GM23338 (cell line): ENCODE measurements at regions not wholly inside any gene's neighbourhood (a gene's known extent, or its start where the extent isn't known, plus 50 kb on each side); places are given as distances from the start of the nearest gene placed in this dataset.

ENCODE experiments used
- ATAC-seq: fragments of 200-7000 bp; cut with Tn5 transposase; 3 replicates; pipeline ENCODE4 v1.9.1; 2020
- DNase-seq: peaks from one replicate; pipeline ENCODE4 v3.0.0-alpha.2; 2015; ENCODE audit warnings: low spot score
- H2AFZ ChIP-seq: fragments of 200-600 bp; sonication (generic); 2 replicates; pipeline ENCODE4 v1.8.0; 2016; ENCODE audit warnings: antibody characterized with exemption, mild to moderate bottlenecking, moderate library complexity
- H3F3A ChIP-seq: fragments of 200-600 bp; sonication (generic); replicated peaks from 2 replicates; pipeline ENCODE4 v1.8.0; 2017; ENCODE audit warnings: antibody characterized with exemption, mixed run types, low read depth
- H3K27ac ChIP-seq: fragments of 200-600 bp; sonication (generic); 2 replicates; pipeline ENCODE4 v1.6.1; 2016; ENCODE audit warnings: low read depth
- H3K27me3 ChIP-seq: fragments of 200-600 bp; sonication (generic); 2 replicates; pipeline ENCODE4 v1.8.0; 2016; ENCODE audit warnings: mild to moderate bottlenecking, mixed run types, moderate library complexity; ENCODE audit not compliant: insufficient read depth
- H3K36me3 ChIP-seq: fragments of 200-600 bp; sonication (generic); 2 replicates; pipeline ENCODE4 v1.8.0; 2016; ENCODE audit warnings: mild to moderate bottlenecking; ENCODE audit not compliant: insufficient read depth
- H3K4me1 ChIP-seq: fragments of 200-600 bp; sonication (generic); 2 replicates; pipeline ENCODE4 v1.8.0; 2016; ENCODE audit warnings: mild to moderate bottlenecking, moderate library complexity; ENCODE audit not compliant: insufficient read depth
- H3K4me2 ChIP-seq: fragments of 200-600 bp; sonication (generic); 2 replicates; pipeline ENCODE4 v1.7.1; 2017; ENCODE audit warnings: mixed run types
- H3K4me3 ChIP-seq: fragments of 200-600 bp; sonication (generic); 2 replicates; pipeline ENCODE4 v1.6.1; 2016; ENCODE audit warnings: mixed run types
- H3K79me2 ChIP-seq: fragments of 200-600 bp; sonication (generic); replicated peaks from 2 replicates; pipeline ENCODE4 v1.8.0; 2017; ENCODE audit warnings: mild to moderate bottlenecking; ENCODE audit not compliant: insufficient read depth
- H3K9me2 ChIP-seq: fragments of 200-600 bp; sonication (generic); 2 replicates; pipeline ENCODE4 v1.8.0; 2017; ENCODE audit not compliant: insufficient read depth
- H4K20me1 ChIP-seq: fragments of 200-600 bp; sonication (generic); replicated peaks from 2 replicates; pipeline ENCODE4 v1.8.0; 2017; ENCODE audit warnings: mild to moderate bottlenecking; ENCODE audit not compliant: insufficient read depth
- H3K27ac Mint-ChIP-seq: 2 replicates; pipeline ENCODE4 v1.8.0; 2020; ENCODE audit warnings: inconsistent platforms, mild to moderate bottlenecking, moderate library complexity, mixed read lengths
- H3K27me3 Mint-ChIP-seq: 3 replicates; pipeline ENCODE4 v1.8.0; 2022; ENCODE audit warnings: low read depth, mild to moderate bottlenecking, moderate library complexity, mixed read lengths, inconsistent platforms; ENCODE audit not compliant: insufficient read depth, poor library complexity
- H3K36me3 Mint-ChIP-seq: 3 replicates; pipeline ENCODE4 v1.8.0; 2021; ENCODE audit warnings: low read depth, mild to moderate bottlenecking, inconsistent platforms, moderate library complexity, mixed read lengths
- H3K4me1 Mint-ChIP-seq: 3 replicates; pipeline ENCODE4 v1.8.0; 2020; ENCODE audit warnings: mild to moderate bottlenecking, inconsistent platforms, mixed read lengths
- H3K4me3 Mint-ChIP-seq: 3 replicates; pipeline ENCODE4 v1.8.0; 2021; ENCODE audit warnings: moderate library complexity, mild to moderate bottlenecking, inconsistent platforms, mixed read lengths
- H3K9me3 Mint-ChIP-seq: 3 replicates; pipeline ENCODE4 v1.8.0; 2020; ENCODE audit warnings: moderate library complexity, mild to moderate bottlenecking, inconsistent platforms, mixed read lengths
- CREB1 ChIP-seq: fragments of 250-450 bp; sonication (Bioruptor Pico); IDR thresholded peaks from 2 replicates; pipeline ENCODE4 v1.5.0; 2020; ENCODE audit warnings: low read depth, mild to moderate bottlenecking, moderate library complexity
- CTCF ChIP-seq, 2 experiments: fragments of 200-600 bp in 1 of 2; sonication (generic) in 1 of 2; conservative IDR thresholded peaks; 2 replicates each; pipeline versions ENCODE4 v1.5.1 to v1.6.1; 2016 to 2017; ENCODE audit warnings: antibody characterized with exemption in 2 of 2, low read depth in 2 of 2, mild to moderate bottlenecking in 2 of 2, moderate library complexity in 1 of 2
- ETS1 ChIP-seq: IDR thresholded peaks from 2 replicates; pipeline ENCODE4 v1.6.1; 2016; ENCODE audit warnings: antibody characterized with exemption
- EZH2 ChIP-seq: fragments of 200-600 bp; sonication (generic); IDR thresholded peaks from one replicate; pipeline ENCODE4 v1.8.0; 2017; ENCODE audit warnings: antibody characterized with exemption, mild to moderate bottlenecking, low read depth; ENCODE audit not compliant: unreplicated experiment
- EZH2phosphoT487 ChIP-seq: fragments of 200-600 bp; sonication (generic); IDR thresholded peaks from one replicate; pipeline ENCODE4 v1.8.1; 2018; ENCODE audit warnings: antibody characterized with exemption; ENCODE audit not compliant: unreplicated experiment
- JUNB ChIP-seq: IDR thresholded peaks from one replicate; pipeline ENCODE4 v1.6.1; 2016; ENCODE audit warnings: antibody characterized with exemption; ENCODE audit not compliant: unreplicated experiment
- NANOG ChIP-seq: IDR thresholded peaks from 2 replicates; pipeline ENCODE4 v1.6.1; 2016; ENCODE audit warnings: antibody characterized with exemption, borderline replicate concordance
- POLR2AphosphoS5 ChIP-seq: IDR thresholded peaks from 2 replicates; pipeline ENCODE4 v1.6.1; 2016; ENCODE audit warnings: antibody characterized with exemption, low read depth
- REST ChIP-seq: IDR thresholded peaks from one replicate; pipeline ENCODE4 v1.6.1; 2018; ENCODE audit warnings: antibody characterized with exemption; ENCODE audit not compliant: unreplicated experiment
- STAT1 ChIP-seq: IDR thresholded peaks from one replicate; pipeline ENCODE4 v1.6.1; 2016; ENCODE audit warnings: antibody characterized with exemption; ENCODE audit not compliant: unreplicated experiment
- ZNF114 ChIP-seq: fragments of 250-450 bp; sonication (Bioruptor Pico); IDR thresholded peaks from 2 replicates; pipeline ENCODE4 v1.5.0; 2020; ENCODE audit warnings: mild to moderate bottlenecking, moderate library complexity
- ZNF331 ChIP-seq: fragments of 250-450 bp; sonication (Bioruptor Pico); IDR thresholded peaks from 2 replicates; pipeline ENCODE4 v1.5.0; 2020; ENCODE audit warnings: low read depth, mild to moderate bottlenecking, moderate library complexity
- ZNF462 ChIP-seq: fragments of 250-450 bp; sonication (Bioruptor Pico); IDR thresholded peaks from 2 replicates; pipeline ENCODE4 v1.5.0; 2020; ENCODE audit warnings: mild to moderate bottlenecking, moderate library complexity

- Histone ChIP-seq H3K4me2 (no peak overlapping the region), H3K27me3 (no peaks in the 10 kb centered on the region), H3K4me3 (no peak overlapping the region), H3K9me2 (no peaks in the 10 kb centered on the region), H3K36me3 (0 out of 2 replicates have a peak, but pooled peaks cover 8% of the 10 kb centered on the region), H3F3A (no peaks in the 10 kb centered on the region), H4K20me1 (no peaks in the 10 kb centered on the region), H3K27ac (no peak overlapping the region), H2AFZ (no peak overlapping the region), H3K79me2 (no peaks in the 10 kb centered on the region), H3K4me1 (no peaks in the 10 kb centered on the region)
- ATAC-seq: no peak
- H3K4me1 Mint-ChIP-seq: peaks cover 3% of the 10 kb centered on the region; the same call in 1 of the 3 replicates
- H3K4me3 Mint-ChIP-seq: no peak overlapping the region
- peaks cover 47% of the 10 kb centered on the region for H3K36me3 Mint-ChIP-seq
- H3K27me3 Mint-ChIP-seq: peaks cover 2% of the 10 kb centered on the region
- no peak for DNase-seq
- TF ChIP-seq STAT1: no peak
- TF ChIP-seq CTCF (conservative IDR thresholded peaks at IDR 0.05; ENCODE audit: low read depth in 2 of 2): no peak
- TF ChIP-seq ZNF331 (CRISPR knock-in tag): no peak
- no peak for TF ChIP-seq EZH2phosphoT487
- TF ChIP-seq ZNF462 (CRISPR knock-in tag): no peak
- TF ChIP-seq ZNF114 (CRISPR knock-in tag): no peak
- TF ChIP-seq REST: no peak
- TF ChIP-seq EZH2: no peak
- TF ChIP-seq JUNB: no peak
- no peak for TF ChIP-seq NANOG
- no peak for TF ChIP-seq CREB1 (CRISPR knock-in tag)
- no peak for TF ChIP-seq ETS1
- no peak for TF ChIP-seq POLR2AphosphoS5
- H3K27ac Mint-ChIP-seq: no peak overlapping the region
- H3K9me3 Mint-ChIP-seq: peaks cover 23% of the 10 kb centered on the region
These were observed 99.2 kb upstream of the IGSF1 start for GRCh38 chrX:131388293-131388692.
